ENCODE measurements at regions not wholly inside any gene's neighbourhood (a gene's known extent, or its start where the extent isn't known, plus 50 kb on each side); places are given as distances from the start of the nearest gene placed in this dataset.

GRCh38 chr1:232310541-232310940 is 319.4 kb downstream of the SIPA1L2 start:
- Histone ChIP-seq H2BK20ac (ENCODE audit: low read length) (no peak overlapping the region), H3K27me3 (replicated peaks in 1 of 4; ENCODE audit: control insufficient read depth in 3 of 4, extremely low read depth in 1 of 4, insufficient read depth in 3 of 4, low read length in 3 of 4) (peaks cover 0 to 2% (median 0%) of the 10 kb centered on the region in 4 experiments; a peak in 1 of 7 replicates), H3K56ac (replicated peaks; ENCODE audit: insufficient read length, low read depth, low read length) (no peak overlapping the region), H3K23me2 (ENCODE audit: low read depth, low read length) (peaks cover 2% of the 10 kb centered on the region; the same call in 1 of the 2 replicates), H2BK12ac (ENCODE audit: low read depth, low read length) (no peak overlapping the region), H3K27ac (ENCODE audit: low read depth, low read length) (no peak overlapping the region), H3K9ac (replicated peaks in 1 of 4; ENCODE audit: extremely low read depth in 1 of 4, low read depth in 3 of 4, low read length in 3 of 4) (no peak overlapping the region), H4K8ac (ENCODE audit: extremely low read depth, insufficient read depth, low read length) (no peak overlapping the region), H3K23ac (ENCODE audit: insufficient read length) (no peak overlapping the region), H3K36me3 (ENCODE audit: control insufficient read depth in 2 of 4, insufficient read depth in 4 of 4, low read length in 3 of 4) (no peaks in the 10 kb centered on the region), H3K79me1 (ENCODE audit: low read depth, low read length) (no peaks in the 10 kb centered on the region), H3K4me2 (ENCODE audit: insufficient read depth in 1 of 2, low read depth in 2 of 2, low read length in 2 of 2) (no peak overlapping the region), H3K14ac (ENCODE audit: insufficient read length) (no peak overlapping the region), H2AFZ (ENCODE audit: low read length) (no peak overlapping the region), H4K5ac (ENCODE audit: insufficient read length, low read depth, low read length) (no peak overlapping the region), H4K91ac (replicated peaks; ENCODE audit: insufficient read length, low read length) (no peak overlapping the region), H2BK15ac (ENCODE audit: low read length) (no peak overlapping the region), H2BK5ac (ENCODE audit: low read depth, low read length) (no peak overlapping the region), H4K20me1 (replicated peaks in 1 of 2; ENCODE audit: control insufficient read depth in 1 of 2, insufficient read depth in 2 of 2, low read length in 2 of 2) (no peaks in the 10 kb centered on the region), H3K4me3 (ENCODE audit: extremely low read depth in 1 of 4, insufficient read depth in 2 of 4, low read depth in 3 of 4, low read length in 4 of 4) (no peak overlapping the region), H3K18ac (ENCODE audit: extremely low read depth, low read length) (no peak overlapping the region), H3K4me1 (replicated peaks in 1 of 4; ENCODE audit: control insufficient read depth in 3 of 4, insufficient read depth in 4 of 4, low read length in 3 of 4) (peaks cover 0 to 11% (median 5%) of the 10 kb centered on the region in 4 experiments; a peak in 6 of 7 replicates), H3K79me2 (ENCODE audit: control insufficient read depth in 1 of 2, insufficient read depth in 2 of 2, low read length in 2 of 2) (no peaks in the 10 kb centered on the region), H3K9me3 (ENCODE audit: insufficient read depth in 2 of 2, low read depth in 1 of 2, low read length in 1 of 2) (peaks cover 0 to 5% of the 10 kb centered on the region in 2 experiments; a peak in 1 of 4 replicates), H2BK120ac (replicated peaks; ENCODE audit: low read depth, low read length) (no peak overlapping the region), H3K4ac (replicated peaks; ENCODE audit: insufficient read length, low read depth, low read length) (no peak overlapping the region), H2AK5ac (ENCODE audit: low read depth, low read length) (no peak overlapping the region)
- DNase-seq (ENCODE audit: low read depth in 1 of 2, low spot score in 2 of 2) (no peak), FAIRE-seq (no peak)
- POLR2A ChIA-PET (ENCODE audit: partially characterized antibody) = no interaction called here
- TF ChIP-seq SIN3A (conservative IDR thresholded peaks at IDR 0.05 in 1 of 2, IDR thresholded peaks at IDR 0.05 in 1 of 2; ENCODE audit: low read depth in 1 of 2, low read length in 2 of 2) (no peak), GABPA (IDR thresholded peaks at IDR 0.05; ENCODE audit: borderline replicate concordance, insufficient read depth, low read length) (no peak), KDM4A (IDR thresholded peaks at IDR 0.05; ENCODE audit: low read depth, low read length, severe bottlenecking) (no peak), SRF (IDR thresholded peaks at IDR 0.05; ENCODE audit: low read depth, low read length) (no peak), ASH2L (IDR thresholded peaks at IDR 0.05; ENCODE audit: low read length) (no peak)
- CTCF ChIA-PET (ENCODE audit: partially characterized antibody) = interaction anchor here (0.6 kb wide), 1 partner anchor 72 kb away, joined by 3 read pairs; no protein-coding TSS in a partner anchor
- WGBS, 2 experiments (ENCODE audit: extremely low coverage in 1 of 2, insufficient coverage in 1 of 2, insufficient read length in 1 of 2, insufficient replicate concordance in 2 of 2, low coverage in 1 of 2, low lambda C conversion rate in 2 of 2, missing lambda C conversion rate in 1 of 2) = 82% methylated on average over 5 of the region's 5 CpGs; no CpG with 5 or more reads in 1 of the 2 experiments

All from H1 (cell line).